Activated CD4-positive, alpha-beta T cell treated with anti-CD3 and anti-CD28 coated beads, Interleukin-2, amount 10 ng/mL, durations not matched to agents 24 days and 14 days (primary cell): ENCODE measurements at regions not wholly inside any gene's neighbourhood (a gene's known extent, or its start where the extent isn't known, plus 50 kb on each side); places are given as distances from the start of the nearest gene placed in this dataset.

Experiments used
- DNase-seq: peaks from one replicate; pipeline ENCODE4 v3.0.0; 2022
- H3K27ac Mint-ChIP-seq: one replicate; pipeline ENCODE4 v1.8.0; 2022; ENCODE audit warnings: mild to moderate bottlenecking, mixed read lengths
- H3K27me3 Mint-ChIP-seq: one replicate; pipeline ENCODE4 v1.8.0; 2022; ENCODE audit warnings: mixed read lengths
- H3K36me3 Mint-ChIP-seq: one replicate; pipeline ENCODE4 v1.8.0; 2022; ENCODE audit warnings: low read depth, mild to moderate bottlenecking, mixed read lengths
- H3K4me1 Mint-ChIP-seq: one replicate; pipeline ENCODE4 v1.8.0; 2021; ENCODE audit warnings: mixed read lengths
- H3K4me3 Mint-ChIP-seq: one replicate; pipeline ENCODE4 v1.8.0; 2022; ENCODE audit warnings: mild to moderate bottlenecking, moderate library complexity, mixed read lengths
- H3K9me3 Mint-ChIP-seq: one replicate; pipeline ENCODE4 v1.8.0; 2021; ENCODE audit warnings: mixed read lengths
- intact Hi-C: fragments of 100-400 bp; cut with micrococcal nuclease; formaldehyde crosslinking; loops from one replicate; pipeline ENCODE4 v1.15.1; 2023

GRCh38 chr6:125554456-125554855 lies 195.0 kb upstream of the HEY2 start:
- Mint-ChIP-seq H3K36me3 (no peaks in the 10 kb centered on the region), H3K9me3 (no peaks in the 10 kb centered on the region), H3K4me1 (no peaks in the 10 kb centered on the region), H3K27me3 (peaks cover 5% of the 10 kb centered on the region), H3K4me3 (no peak overlapping the region), H3K27ac (no peak overlapping the region)
- intact Hi-C loops: no loop called here
- DNase-seq: no peak

GRCh38 chr6:125558241-125558843 lies 191.1 kb upstream of the HEY2 start:
- Mint-ChIP-seq H3K4me3 (no peak overlapping the region), H3K4me1 (no peaks in the 10 kb centered on the region), H3K27me3 (peaks cover 10% of the 10 kb centered on the region), H3K9me3 (no peaks in the 10 kb centered on the region), H3K27ac (no peak overlapping the region), H3K36me3 (no peaks in the 10 kb centered on the region)
- intact Hi-C loops: no loop called here
- DNase-seq: no peak

GRCh38 chr6:125558907-125559306 lies 190.5 kb upstream of the HEY2 start:
- peaks cover 10% of the 10 kb centered on the region for H3K27me3 Mint-ChIP-seq
- no peak for DNase-seq
- no peak overlapping the region for H3K4me3 Mint-ChIP-seq
- no peaks in the 10 kb centered on the region for H3K4me1 Mint-ChIP-seq
- intact Hi-C loops: no loop called here
- no peak overlapping the region for H3K27ac Mint-ChIP-seq
- H3K9me3 Mint-ChIP-seq: no peaks in the 10 kb centered on the region
- H3K36me3 Mint-ChIP-seq: no peaks in the 10 kb centered on the region

- no peaks in the 10 kb centered on the region for H3K36me3 Mint-ChIP-seq
- H3K27ac Mint-ChIP-seq: no peak overlapping the region
- no peaks in the 10 kb centered on the region for H3K4me1 Mint-ChIP-seq
- intact Hi-C loops: no loop called here
- no peaks in the 10 kb centered on the region for H3K9me3 Mint-ChIP-seq
- no peak overlapping the region for H3K4me3 Mint-ChIP-seq
- H3K27me3 Mint-ChIP-seq: peaks cover 11% of the 10 kb centered on the region
- no peak for DNase-seq
Measured at GRCh38 chr6:125562156-125562555, 187.3 kb upstream of the HEY2 start.

- Mint-ChIP-seq H3K4me1 (no peaks in the 10 kb centered on the region), H3K9me3 (no peaks in the 10 kb centered on the region), H3K27ac (no peak overlapping the region), H3K4me3 (no peak overlapping the region), H3K27me3 (peaks cover 14% of the 10 kb centered on the region), H3K36me3 (no peaks in the 10 kb centered on the region)
- intact Hi-C loops: no loop called here
- no peak for DNase-seq
Measured at GRCh38 chr6:125564941-125565340, 184.5 kb upstream of the HEY2 start.

GRCh38 chr6:125567407-125567806 lies 182.0 kb upstream of the HEY2 start:
- H3K4me1 Mint-ChIP-seq: no peaks in the 10 kb centered on the region
- H3K27me3 Mint-ChIP-seq: peaks cover 12% of the 10 kb centered on the region
- H3K36me3 Mint-ChIP-seq: no peaks in the 10 kb centered on the region
- H3K27ac Mint-ChIP-seq: no peak overlapping the region
- no peaks in the 10 kb centered on the region for H3K9me3 Mint-ChIP-seq
- intact Hi-C loops: no loop called here
- no peak for DNase-seq
- H3K4me3 Mint-ChIP-seq: no peak overlapping the region

GRCh38 chr6:125568609-125569008 lies 180.8 kb upstream of the HEY2 start:
- Mint-ChIP-seq H3K36me3 (no peaks in the 10 kb centered on the region), H3K27me3 (peaks cover 9% of the 10 kb centered on the region), H3K4me1 (no peaks in the 10 kb centered on the region), H3K27ac (no peak overlapping the region), H3K9me3 (no peaks in the 10 kb centered on the region), H3K4me3 (no peak overlapping the region)
- intact Hi-C loops: no loop called here
- DNase-seq: no peak

- H3K27me3 Mint-ChIP-seq: peaks cover 7% of the 10 kb centered on the region
- DNase-seq: no peak
- no peak overlapping the region for H3K27ac Mint-ChIP-seq
- no peaks in the 10 kb centered on the region for H3K4me1 Mint-ChIP-seq
- no peaks in the 10 kb centered on the region for H3K36me3 Mint-ChIP-seq
- H3K9me3 Mint-ChIP-seq: no peaks in the 10 kb centered on the region
- no peak overlapping the region for H3K4me3 Mint-ChIP-seq
- intact Hi-C loops: no loop called here
Measured at GRCh38 chr6:125570526-125570925, 178.9 kb upstream of the HEY2 start.

- Mint-ChIP-seq H3K4me1 (no peaks in the 10 kb centered on the region), H3K4me3 (no peak overlapping the region), H3K27ac (no peak overlapping the region), H3K9me3 (no peaks in the 10 kb centered on the region), H3K27me3 (peaks cover 5% of the 10 kb centered on the region), H3K36me3 (no peaks in the 10 kb centered on the region)
- DNase-seq: no peak
- intact Hi-C loops: no loop called here
Measured at GRCh38 chr6:125571207-125571755, 178.2 kb upstream of the HEY2 start.

DNA sequence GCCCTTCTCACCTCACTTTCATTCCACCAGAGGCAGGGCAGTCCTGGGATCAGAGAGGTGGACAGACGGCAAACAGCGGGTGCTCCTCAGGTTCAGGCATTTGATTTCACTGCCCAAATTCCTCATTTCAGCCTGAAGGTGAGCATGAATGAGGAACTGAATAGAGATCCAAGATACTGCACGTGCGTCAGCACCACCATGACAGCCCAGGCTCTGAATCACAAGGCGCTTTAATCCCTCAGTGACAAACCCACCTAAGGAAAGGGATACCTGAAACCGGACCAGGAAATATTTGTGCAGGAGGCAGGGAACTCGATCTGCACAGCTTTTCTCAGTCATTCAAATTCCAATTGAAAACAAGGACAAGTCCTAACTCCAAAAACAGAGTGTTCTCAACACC lies 174.8 kb upstream of the HEY2 start:
- H3K4me3 Mint-ChIP-seq: no peak overlapping the region
- H3K27me3 Mint-ChIP-seq: peaks cover 1% of the 10 kb centered on the region
- DNase-seq: no peak
- no peaks in the 10 kb centered on the region for H3K4me1 Mint-ChIP-seq
- intact Hi-C loops: no loop called here
- no peaks in the 10 kb centered on the region for H3K36me3 Mint-ChIP-seq
- H3K9me3 Mint-ChIP-seq: no peaks in the 10 kb centered on the region
- H3K27ac Mint-ChIP-seq: no peak overlapping the region

- Mint-ChIP-seq H3K4me1 (no peaks in the 10 kb centered on the region), H3K27ac (no peak overlapping the region), H3K9me3 (no peaks in the 10 kb centered on the region), H3K27me3 (peaks cover 3% of the 10 kb centered on the region), H3K4me3 (no peak overlapping the region), H3K36me3 (no peaks in the 10 kb centered on the region)
- intact Hi-C loops: no loop called here
- DNase-seq: no peak
Measured at GRCh38 chr6:125577124-125577662, 172.2 kb upstream of the HEY2 start.

DNA sequence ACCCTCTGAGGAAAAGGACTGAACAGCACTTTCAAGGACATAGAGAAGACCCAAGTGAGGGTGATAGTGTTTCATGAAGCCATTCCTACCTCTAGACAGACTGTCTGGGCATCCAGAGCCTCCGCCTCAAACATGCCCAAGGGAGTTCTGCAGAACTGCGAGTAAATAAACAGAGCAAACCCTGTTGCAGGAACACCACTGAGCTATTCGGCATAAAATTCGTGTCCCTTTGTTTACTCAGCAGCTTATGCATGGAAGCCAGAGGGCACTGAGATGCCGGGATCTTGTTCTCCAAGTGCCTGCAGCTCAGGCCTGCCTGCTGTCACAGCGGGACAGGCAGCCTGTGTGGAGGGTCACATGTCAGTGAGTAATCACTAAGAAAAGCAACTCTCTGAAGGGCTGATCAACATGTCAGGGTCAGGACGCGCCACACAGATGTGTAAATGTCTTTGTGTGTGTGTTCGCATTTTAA lies 164.9 kb upstream of the HEY2 start:
- Mint-ChIP-seq H3K9me3 (no peaks in the 10 kb centered on the region), H3K27ac (no peak overlapping the region), H3K4me3 (no peak overlapping the region), H3K27me3 (peaks cover 5% of the 10 kb centered on the region), H3K4me1 (no peaks in the 10 kb centered on the region), H3K36me3 (no peaks in the 10 kb centered on the region)
- DNase-seq: no peak
- intact Hi-C loops: no loop called here

- no peak for DNase-seq
Measured at GRCh38 chr6:125585470-125585869, 164.0 kb upstream of the HEY2 start.

DNA sequence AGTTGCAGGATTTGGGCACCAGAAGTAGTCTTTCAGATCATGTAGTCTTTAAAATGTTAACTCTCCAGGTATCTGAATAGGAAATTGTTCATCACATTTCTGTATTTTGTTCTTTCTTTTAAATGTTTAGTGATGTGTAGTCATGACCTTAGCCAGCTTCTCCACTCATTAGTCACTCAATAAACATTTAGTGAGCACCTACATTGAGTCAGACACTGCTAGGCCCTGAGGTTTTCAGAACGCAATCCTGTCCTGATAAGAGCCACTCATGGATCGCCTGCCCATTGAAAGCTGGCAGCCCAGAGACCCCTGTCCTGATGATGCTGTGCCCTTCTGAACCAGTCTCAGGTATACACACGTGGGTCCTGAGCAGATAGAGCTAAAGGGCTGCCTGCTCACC lies 163.4 kb upstream of the HEY2 start:
- Mint-ChIP-seq H3K27ac (no peak overlapping the region), H3K27me3 (peaks cover 5% of the 10 kb centered on the region), H3K36me3 (no peaks in the 10 kb centered on the region), H3K4me1 (no peaks in the 10 kb centered on the region), H3K4me3 (no peak overlapping the region), H3K9me3 (no peaks in the 10 kb centered on the region)
- no peak for DNase-seq
- intact Hi-C loops: no loop called here

More at GRCh38 chr6:125585470-125585869, 164.0 kb upstream of the HEY2 start:
- no peaks in the 10 kb centered on the region for H3K4me1 Mint-ChIP-seq
- no peak overlapping the region for H3K4me3 Mint-ChIP-seq
- H3K36me3 Mint-ChIP-seq: no peaks in the 10 kb centered on the region
- intact Hi-C loops: no loop called here
- peaks cover 7% of the 10 kb centered on the region for H3K27me3 Mint-ChIP-seq
- H3K9me3 Mint-ChIP-seq: no peaks in the 10 kb centered on the region
- no peak overlapping the region for H3K27ac Mint-ChIP-seq

DNA sequence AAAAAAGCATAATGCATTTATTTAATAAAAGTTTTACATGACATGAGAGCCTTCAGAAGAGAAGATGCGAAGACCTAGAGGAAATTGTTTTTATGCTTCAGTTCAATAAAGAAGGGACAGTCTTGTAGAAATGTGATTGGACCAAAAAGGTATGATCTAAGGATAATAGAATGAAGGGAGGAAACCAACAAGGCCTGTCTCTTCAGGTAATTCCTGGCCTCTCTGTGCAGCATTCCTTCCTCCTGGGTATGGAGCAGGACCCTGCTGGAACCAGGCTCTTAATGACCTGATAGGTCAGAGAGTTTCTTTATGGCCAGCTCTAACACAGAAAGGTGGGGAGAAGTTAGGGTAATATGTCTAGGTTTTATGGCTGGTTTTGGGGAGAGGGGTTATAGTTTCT lies 162.8 kb upstream of the HEY2 start:
- no peaks in the 10 kb centered on the region for H3K9me3 Mint-ChIP-seq
- no peak overlapping the region for H3K4me3 Mint-ChIP-seq
- H3K27ac Mint-ChIP-seq: no peak overlapping the region
- peaks cover 5% of the 10 kb centered on the region for H3K27me3 Mint-ChIP-seq
- no peaks in the 10 kb centered on the region for H3K36me3 Mint-ChIP-seq
- intact Hi-C loops: no loop called here
- no peaks in the 10 kb centered on the region for H3K4me1 Mint-ChIP-seq
- no peak for DNase-seq
